Ovary (tissue), 7 donors: ENCODE measurements at regions not wholly inside any gene's neighbourhood (a gene's known extent, or its start where the extent isn't known, plus 50 kb on each side); places are given as distances from the start of the nearest gene placed in this dataset.
"Not testable (repeated sequence)": the region's sequence is repeated elsewhere in the genome, so short reads cannot be mapped to it uniquely, and the experiment has no call there.

ENCODE experiments used
- DNase-seq, 5 donors: peaks; one replicate each; pipeline ENCODE4 v3.0.0-alpha.2; 2019 to 2020
- H3K27ac ChIP-seq, 2 donors: fragments of 200-600 bp; one replicate each; pipeline versions ENCODE4 v1.5.1 to v1.8.0; 2019 to 2022
- H3K27me3 ChIP-seq: fragments of 200-600 bp; one replicate; pipeline ENCODE4 v1.8.0; 2022
- H3K36me3 ChIP-seq: fragments of 200-600 bp; sonication (generic); one replicate; pipeline ENCODE4 v1.5.1; 2019
- H3K4me1 ChIP-seq: one replicate; pipeline ENCODE4 v1.8.1; 2013; ENCODE audit warnings: mild to moderate bottlenecking, moderate library complexity; ENCODE audit not compliant: insufficient read depth
- H3K4me3 ChIP-seq: fragments of 200-600 bp; sonication (generic); one replicate; pipeline ENCODE4 v1.5.1; 2017
- H3K9me3 ChIP-seq, 2 donors: fragments of 200-600 bp in 1 of 2; sonication (generic) in 1 of 2; one replicate each; pipeline versions ENCODE4 v1.5.1 to v1.8.1; 2013 to 2019; ENCODE audit warnings: mild to moderate bottlenecking in 1 of 2, moderate library complexity in 1 of 2
- CTCF ChIP-seq, 3 donors: fragments of 450-650 bp in 2 of 3; fragments of 200-600 bp in 1 of 3; IDR thresholded peaks; one replicate each; pipeline versions ENCODE4 v1.5.1 to v1.8.0; 2016 to 2022; ENCODE audit warnings: antibody characterized with exemption in 3 of 3, mild to moderate bottlenecking in 1 of 3
- EP300 ChIP-seq: sonication (generic); formaldehyde crosslinking; IDR thresholded peaks from one replicate; pipeline ENCODE4 v1.6.1; 2017; ENCODE audit warnings: antibody characterized with exemption
- POLR2A ChIP-seq: fragments of 450-650 bp; IDR thresholded peaks from one replicate; pipeline ENCODE4 v1.6.1; 2017; ENCODE audit warnings: antibody characterized with exemption, mild to moderate bottlenecking, moderate library complexity
- WGBS, 3 donors: extraction: QIAGEN DNeasy Blood & Tissue Kit in 1 of 3; methylation state at CpG; one replicate each; pipeline versions ENCODE4 v1.1.5 to v1.1.7; 2013 to 2017; 5-methylcytosine and 5-hydroxymethylcytosine counted together
- intact Hi-C, 4 donors: fragments of 100-400 bp; cut with DNase I; formaldehyde crosslinking; loops; one replicate each; pipeline versions ENCODE4 v1.11.0 to v1.15.1; 2022 to 2023
- donor health status: DM: no; HTN: no; CAD: no; lungs with moderate emphysema.
- donor health status: DM: no; HTN: no; CAD: no.
- donor health status: Bipolar disorder and iron deficiency.
- donor health status: DM: no; HTN: no; CAD: no.
- donor health status: DM: yes; HTN: yes; CAD: no.

DNA sequence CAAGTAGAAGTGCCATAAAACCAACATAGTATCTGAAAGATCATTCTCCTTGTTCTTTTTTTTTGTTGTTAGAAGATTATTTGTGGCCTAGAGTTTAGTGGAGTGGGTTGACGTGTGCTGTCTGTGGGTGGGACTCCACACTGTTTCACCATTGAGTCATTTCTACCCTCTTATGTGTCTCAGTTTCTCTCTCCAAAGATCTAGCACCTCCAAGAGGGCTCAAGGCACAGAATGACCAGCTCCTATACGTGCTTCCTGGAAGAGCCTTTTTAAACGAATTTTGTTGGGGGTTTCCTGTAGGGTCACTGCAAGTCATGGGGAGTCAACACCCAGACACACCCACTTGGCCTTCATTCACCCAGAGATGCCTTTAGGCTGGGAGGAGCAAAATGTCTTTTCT is 150.1 kb downstream of the KLF8 start:
- H3K27me3 ChIP-seq: no peaks in the 10 kb centered on the region

DNA sequence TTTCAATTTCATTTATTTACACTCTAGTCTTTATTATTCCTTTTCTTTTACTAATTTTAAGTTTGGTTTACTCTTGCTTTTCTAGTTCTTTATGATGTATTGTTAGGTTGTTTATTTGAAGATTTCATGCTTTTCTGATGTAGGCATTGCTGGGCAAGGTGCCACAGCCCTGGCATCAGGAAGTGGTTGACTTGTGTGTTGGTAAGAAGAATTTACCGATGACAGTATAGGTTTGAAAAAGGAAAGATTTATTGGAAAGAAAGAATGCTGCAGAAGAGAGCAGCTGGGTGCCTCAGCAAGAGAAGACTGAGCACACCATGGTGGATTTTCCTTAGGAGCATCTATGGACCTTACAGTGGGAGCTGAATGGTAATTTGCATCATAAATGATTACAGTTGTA is 153.2 kb downstream of the KLF8 start:
- Histone ChIP-seq H3K4me1 (no peaks in the 10 kb centered on the region), H3K9me3 (no peaks in the 10 kb centered on the region), H3K4me3 (no peak overlapping the region), H3K36me3 (no peaks in the 10 kb centered on the region), H3K27me3 (no peaks in the 10 kb centered on the region), H3K27ac (no peak overlapping the region)
- 68 to 77% (median 71%) methylated on average over 1 of the region's 1 CpG for WGBS, 3 donors
- no peak for DNase-seq
- intact Hi-C loops: no loop called here
- TF ChIP-seq EP300: no peak

More for the DNA sequence above, 150.1 kb downstream of the KLF8 start:
- intact Hi-C loops: no loop called here
- Histone ChIP-seq H3K4me3 (no peak overlapping the region), H3K27ac (no peak overlapping the region), H3K9me3 (no peaks in the 10 kb centered on the region), H3K4me1 (no peaks in the 10 kb centered on the region), H3K36me3 (no peaks in the 10 kb centered on the region)
- no peak for DNase-seq
- 27 to 46% (median 30%) methylated on average over 3 of the region's 3 CpGs for WGBS, 3 donors
- no peak for TF ChIP-seq POLR2A

DNA sequence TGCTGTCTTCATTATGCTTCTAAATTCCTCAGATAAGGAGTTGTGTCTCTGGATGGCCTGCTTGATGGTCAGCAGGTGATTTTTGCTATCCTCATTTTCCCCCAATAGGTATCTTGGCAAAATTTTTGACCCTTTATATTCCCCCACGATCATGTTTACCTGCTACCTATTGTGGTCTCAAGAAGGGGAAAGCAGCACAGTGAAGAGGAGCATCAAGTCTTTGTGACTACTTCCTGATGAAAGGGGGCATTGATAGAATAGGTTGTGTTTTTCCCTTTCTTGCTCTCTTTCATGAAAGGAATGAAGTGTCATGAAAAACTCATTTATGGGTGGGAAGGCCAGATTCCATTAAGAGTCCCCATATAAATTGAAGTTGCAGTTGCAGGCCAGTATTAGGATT is 153.8 kb downstream of the KLF8 start:
- no peak for DNase-seq
- no peaks in the 10 kb centered on the region for H3K36me3 ChIP-seq
- no peaks in the 10 kb centered on the region for H3K9me3 ChIP-seq
- no peaks in the 10 kb centered on the region for H3K27me3 ChIP-seq
- intact Hi-C loops: no loop called here
- no peak overlapping the region for H3K27ac ChIP-seq
- no peak for TF ChIP-seq EP300
- TF ChIP-seq POLR2A: no peak
- no peak for TF ChIP-seq CTCF (IDR thresholded peaks at IDR 0.05)
- 30 to 40% (median 36%) methylated on average over 1 of the region's 1 CpG for WGBS, 3 donors
- H3K4me1 ChIP-seq: no peaks in the 10 kb centered on the region
- no peak overlapping the region for H3K4me3 ChIP-seq

- no peak overlapping the region for H3K27ac ChIP-seq
- TF ChIP-seq EP300 (no peak), CTCF (IDR thresholded peaks at IDR 0.05) (no peak), POLR2A (no peak)
- intact Hi-C loops: no loop called here
- H3K4me3 ChIP-seq: no peak overlapping the region
- no peaks in the 10 kb centered on the region for H3K9me3 ChIP-seq
- 79 to 84% (median 80%) methylated on average over 1 of the region's 1 CpG for WGBS, 3 donors
- no peaks in the 10 kb centered on the region for H3K4me1 ChIP-seq
- H3K27me3 ChIP-seq: no peaks in the 10 kb centered on the region
- DNase-seq: no peak
- no peaks in the 10 kb centered on the region for H3K36me3 ChIP-seq
Measured at GRCh38 chrX:56397636-56398035, 165.5 kb downstream of the KLF8 start.

GRCh38 chrX:56402207-56402606 is 161.2 kb upstream of the UBQLN2 start:
- DNase-seq: no peak
- 82 to 91% (median 85%) methylated on average over 1 of the region's 1 CpG for WGBS, 3 donors
- intact Hi-C loops: no loop called here
- no peak overlapping the region for H3K4me3 ChIP-seq
- no peaks in the 10 kb centered on the region for H3K36me3 ChIP-seq
- no peaks in the 10 kb centered on the region for H3K27me3 ChIP-seq
- H3K9me3 ChIP-seq: no peaks in the 10 kb centered on the region
- H3K27ac ChIP-seq: no peak overlapping the region
- no peak for TF ChIP-seq POLR2A
- TF ChIP-seq CTCF (IDR thresholded peaks at IDR 0.05): no peak
- no peak for TF ChIP-seq EP300
- no peaks in the 10 kb centered on the region for H3K4me1 ChIP-seq

- TF ChIP-seq EP300 (no peak), CTCF (IDR thresholded peaks at IDR 0.05) (no peak), POLR2A (no peak)
- intact Hi-C loops: no loop called here
- DNase-seq: no peak
- WGBS, 3 donors: 47 to 50% (median 47%) methylated on average over 5 of the region's 5 CpGs
- Histone ChIP-seq H3K27ac (no peak overlapping the region), H3K4me3 (no peak overlapping the region), H3K9me3 (no peaks in the 10 kb centered on the region), H3K36me3 (no peaks in the 10 kb centered on the region), H3K4me1 (no peaks in the 10 kb centered on the region), H3K27me3 (no peaks in the 10 kb centered on the region)
Measured at GRCh38 chrX:56429581-56429980, 133.8 kb upstream of the UBQLN2 start.

GRCh38 chrX:56451981-56452380 is 111.4 kb upstream of the UBQLN2 start:
- intact Hi-C loops, H3K27ac ChIP-seq, H3K27me3 ChIP-seq, DNase-seq, H3K4me1 ChIP-seq, H3K9me3 ChIP-seq, H3K4me3 ChIP-seq, H3K36me3 ChIP-seq: not testable (repeated sequence)
- WGBS, 3 donors: 81 to 90% (median 86%) methylated on average over 12 of the region's 12 CpGs
